ENCODE measurements at regions not wholly inside any gene's neighbourhood (a gene's known extent, or its start where the extent isn't known, plus 50 kb on each side); places are given as distances from the start of the nearest gene placed in this dataset.
A peak's percentile ranks its signal among the peaks of the same experiment; 100 is the strongest.

GRCh38 chr2:177080746-177081284, 131.8 kb upstream of the HNRNPA3 start:
- no peak for DNase-seq

DNA sequence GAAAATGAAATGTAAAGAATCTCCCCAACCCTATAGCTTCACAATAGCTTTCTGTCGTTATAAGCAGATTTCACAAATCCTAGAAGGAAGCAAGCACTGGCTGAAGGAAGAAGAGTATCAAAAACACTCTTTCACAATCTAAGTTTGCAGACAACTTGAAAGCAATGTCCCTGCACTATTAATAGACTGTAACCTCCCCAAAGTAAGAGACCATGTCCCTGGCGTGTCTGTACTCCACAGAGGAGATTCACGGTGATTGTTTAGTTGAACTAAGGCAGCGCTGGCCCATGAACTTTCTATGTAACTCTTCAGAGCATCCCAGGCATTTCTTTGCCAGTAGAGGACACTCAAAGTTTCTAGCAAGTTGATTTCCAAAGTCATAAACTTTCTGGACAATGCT, 128.0 kb upstream of the HNRNPA3 start:
- no peak for DNase-seq

DNA sequence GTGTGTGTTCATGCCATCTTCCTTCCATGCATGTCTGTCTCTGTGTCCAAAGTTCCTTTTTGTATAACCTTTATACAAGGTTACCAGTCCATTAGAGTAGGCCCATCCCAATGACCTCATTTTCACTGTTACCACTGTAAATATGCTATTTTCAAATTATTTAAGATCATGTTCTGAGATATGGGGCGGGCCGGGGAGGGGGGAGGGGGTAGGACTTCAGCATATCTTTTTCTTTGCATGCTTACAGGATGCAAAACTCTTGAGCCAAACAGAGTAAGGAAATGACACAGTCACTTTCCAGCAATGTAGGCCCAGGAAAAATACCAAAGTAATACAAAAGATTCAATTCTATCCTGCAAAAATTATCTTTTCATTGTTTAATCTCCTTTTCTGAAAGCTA, 124.1 kb upstream of the HNRNPA3 start:
- DNase-seq: no peak

GRCh38 chr2:177090967-177091366, 121.6 kb upstream of the HNRNPA3 start:
- no peak for DNase-seq

- no peak for DNase-seq
Observed at GRCh38 chr2:177093371-177093770, 119.2 kb upstream of the HNRNPA3 start.

- no peak for DNase-seq
Observed at GRCh38 chr2:177098001-177098613, 114.5 kb upstream of the HNRNPA3 start.

- DNase-seq: no peak
Observed at GRCh38 chr2:177101930-177102329, 110.7 kb upstream of the HNRNPA3 start.

DNA sequence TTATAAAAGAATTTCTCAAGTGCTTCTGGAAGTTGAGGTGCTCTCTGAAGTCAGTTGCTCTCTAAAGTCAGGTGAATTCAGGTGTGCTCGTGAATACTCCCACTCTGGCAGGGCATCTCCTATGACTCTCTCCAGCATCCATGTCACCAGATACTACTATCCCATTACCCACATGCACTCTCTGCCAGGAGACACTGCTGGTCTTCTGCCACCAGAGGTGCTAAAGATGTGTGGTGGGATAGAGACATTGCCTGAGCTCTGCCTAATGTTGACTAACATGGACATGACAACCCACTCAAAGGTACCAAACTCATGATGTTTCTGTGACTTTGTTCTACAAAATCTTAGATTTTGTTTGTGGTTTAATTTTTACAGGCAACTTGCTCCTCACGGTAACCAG, 106.4 kb upstream of the HNRNPA3 start:
- DNase-seq: no peak

DNA sequence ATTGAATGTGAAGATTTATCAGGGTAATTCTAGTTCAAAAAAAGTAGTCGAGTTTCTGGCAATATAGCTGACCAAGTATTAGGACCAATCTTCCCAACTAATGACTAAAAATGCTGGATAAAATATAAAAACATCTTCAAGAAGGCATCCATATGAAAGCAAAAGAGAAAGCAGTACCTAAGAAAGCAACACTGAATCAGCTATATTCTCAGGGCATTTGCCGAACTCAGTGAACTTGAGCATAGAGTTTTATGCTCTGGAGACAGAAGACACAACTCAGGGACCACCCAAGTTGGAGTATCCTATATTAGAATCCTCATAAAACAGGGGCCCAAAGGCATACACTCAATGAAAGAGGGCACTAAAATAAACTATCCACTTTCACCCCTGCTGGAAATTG, 103.7 kb upstream of the HNRNPA3 start:
- DNase-seq: no peak

- no peak for DNase-seq
Observed at GRCh38 chr2:177114712-177115111, 97.9 kb upstream of the HNRNPA3 start.

DNA sequence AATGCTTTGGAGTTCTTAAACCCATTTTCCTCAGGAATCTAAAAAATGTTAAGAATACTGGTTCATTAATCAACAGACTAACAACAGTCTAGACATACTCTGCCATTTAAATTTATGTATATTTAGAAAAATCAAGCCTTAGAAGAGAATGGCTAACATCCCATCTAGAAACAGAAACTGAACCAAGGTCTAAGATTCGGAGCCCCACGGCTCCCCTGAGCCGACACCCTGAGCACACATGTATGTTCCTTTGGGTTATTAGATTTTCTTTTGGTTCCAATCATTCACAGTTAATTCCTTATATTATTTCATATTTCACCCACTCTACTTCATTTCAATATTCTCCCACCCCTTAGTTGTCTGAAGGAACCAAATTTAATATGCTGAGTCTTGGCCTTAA, 94.8 kb upstream of the HNRNPA3 start:
- no peak for DNase-seq

DNA sequence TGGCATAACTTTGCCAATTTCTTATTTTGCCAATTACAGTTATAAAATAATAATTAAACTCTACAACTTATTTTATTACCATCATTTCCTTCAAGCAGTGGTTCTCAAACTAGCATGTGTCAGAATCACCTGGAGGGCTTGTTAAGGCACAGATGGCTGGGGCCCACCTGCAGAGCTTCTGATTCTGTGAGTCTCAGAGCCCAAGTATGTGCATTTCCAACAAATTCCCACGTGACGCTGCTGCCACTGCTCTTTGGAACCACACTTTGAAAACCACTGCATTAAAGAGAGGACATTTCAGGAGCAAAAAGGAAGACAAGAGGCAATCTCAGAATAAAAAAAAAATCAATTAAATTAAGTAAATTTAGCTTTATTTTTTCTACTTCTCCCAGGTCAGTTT, 94.0 kb upstream of the HNRNPA3 start:
- DNase-seq: no peak

DNA sequence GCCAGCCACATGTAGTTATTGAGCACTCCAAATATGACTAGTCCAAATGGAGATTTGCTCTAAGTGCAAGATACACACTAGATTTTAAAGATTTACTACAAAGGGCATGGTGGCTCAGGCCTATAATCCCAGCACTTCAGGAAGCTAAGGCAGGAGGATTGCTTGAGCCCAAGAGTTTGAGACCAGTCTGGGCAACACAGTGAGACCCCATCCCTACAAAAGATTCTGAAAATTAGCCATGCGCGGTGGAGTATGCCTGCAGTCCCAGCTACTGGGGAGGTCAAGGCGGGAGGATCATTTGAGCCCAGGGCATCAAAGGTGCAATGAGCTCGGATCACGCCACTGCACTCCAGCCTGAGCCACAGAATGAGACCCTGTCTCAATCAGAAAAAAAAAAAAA, 93.5 kb upstream of the HNRNPA3 start:
- DNase-seq: no peak

DNA sequence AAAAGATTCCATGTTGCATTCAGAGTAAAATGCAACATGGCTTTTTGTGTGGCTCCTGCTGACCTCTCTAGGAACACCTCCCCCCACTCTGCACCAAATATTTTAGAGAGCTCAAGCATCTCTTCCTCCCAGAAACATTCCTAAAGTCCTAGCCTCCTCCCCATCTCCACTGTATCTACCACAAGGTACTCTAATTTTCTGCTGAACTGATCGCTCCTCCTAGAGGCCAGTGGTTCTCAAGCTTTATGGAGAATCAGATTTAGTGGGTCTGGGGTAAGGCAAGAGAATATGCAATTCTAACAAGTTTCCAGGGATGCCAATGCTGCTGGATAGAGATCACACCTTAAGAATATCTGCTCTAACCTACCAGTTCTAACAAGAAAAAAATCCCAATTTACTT, 89.5 kb upstream of the HNRNPA3 start:
- no peak for DNase-seq

GRCh38 chr2:177124371-177124770, 88.2 kb upstream of the HNRNPA3 start:
- DNase-seq: no peak

DNA sequence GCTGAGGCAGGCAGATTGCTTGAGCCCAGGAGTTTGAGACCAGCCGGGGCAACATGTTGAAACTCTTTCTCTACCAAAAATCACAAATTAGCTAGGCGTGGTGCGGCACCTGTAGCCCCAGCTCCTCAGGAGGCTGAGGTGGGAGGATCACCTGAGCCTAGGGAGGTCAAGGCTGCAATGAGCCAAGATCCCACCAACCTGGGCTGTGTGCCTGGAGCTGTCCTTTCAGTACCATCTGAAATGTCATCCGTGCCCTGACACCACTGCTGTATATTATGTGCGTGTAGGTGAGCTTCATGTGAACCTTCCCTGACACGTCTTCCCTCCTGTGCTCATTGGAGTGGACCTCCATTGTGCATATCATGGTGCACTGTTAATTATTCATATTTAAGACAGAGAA, 84.8 kb upstream of the HNRNPA3 start:
- no peak for DNase-seq

DNA sequence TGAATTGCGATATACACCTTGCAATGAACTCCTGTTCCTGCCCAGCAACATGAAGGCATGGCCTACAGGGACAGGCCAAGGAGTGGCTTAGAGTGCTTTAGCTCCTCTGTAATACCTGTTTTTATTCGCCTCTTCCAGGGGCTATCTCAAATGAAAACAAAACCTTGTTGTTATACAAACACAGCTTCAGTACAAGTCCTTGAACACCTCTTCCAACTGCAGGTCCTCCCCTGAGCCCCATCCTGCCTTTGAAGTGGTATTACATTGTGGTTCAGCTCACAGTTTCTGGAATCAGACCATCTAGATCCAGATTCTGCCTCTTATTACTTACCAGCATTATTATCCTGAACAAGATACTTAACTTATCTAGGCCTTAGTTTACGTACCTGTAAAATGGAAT, 83.0 kb upstream of the HNRNPA3 start:
- DNase-seq: no peak

GRCh38 chr2:177131858-177132257, 80.7 kb upstream of the HNRNPA3 start:
- DNase-seq: no peak

DNA sequence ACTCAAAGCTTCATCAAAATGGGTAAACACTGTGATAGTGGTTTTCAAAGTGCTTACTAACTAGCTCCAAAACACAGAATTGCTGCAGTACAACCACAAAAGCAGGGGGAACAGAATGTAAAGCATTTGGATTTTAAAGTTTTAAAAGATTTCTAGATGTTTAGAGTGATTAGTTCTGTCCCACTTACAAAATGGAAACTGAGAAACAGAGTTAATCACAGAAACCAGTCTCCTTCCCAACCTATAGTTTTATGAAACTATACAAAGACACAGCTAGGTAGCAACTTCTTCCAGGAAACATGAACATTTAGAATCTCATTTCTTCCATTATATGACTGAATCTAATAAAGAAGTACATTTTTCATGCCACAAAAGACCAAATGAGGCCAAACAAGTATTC, 73.8 kb upstream of the HNRNPA3 start:
- no peak for DNase-seq

DNA sequence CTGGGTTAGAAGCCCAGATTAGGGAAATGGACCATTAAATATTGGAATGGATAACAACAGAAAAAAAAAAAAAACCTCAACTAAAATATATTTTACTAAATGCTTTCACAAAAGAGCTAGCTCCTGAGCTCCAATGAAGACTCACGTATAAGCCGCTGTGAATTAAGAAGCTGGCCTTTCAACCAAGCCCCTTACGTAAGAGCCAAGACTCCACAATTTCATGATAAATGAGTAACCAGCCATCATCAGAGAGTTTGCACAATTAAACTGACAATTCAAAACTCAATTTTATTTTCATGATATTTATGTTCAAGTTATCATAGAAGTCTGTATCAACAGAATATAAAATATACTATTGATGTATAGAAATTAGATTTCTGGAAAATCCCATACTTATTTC, 70.7 kb upstream of the HNRNPA3 start:
- no peak for DNase-seq

DNA sequence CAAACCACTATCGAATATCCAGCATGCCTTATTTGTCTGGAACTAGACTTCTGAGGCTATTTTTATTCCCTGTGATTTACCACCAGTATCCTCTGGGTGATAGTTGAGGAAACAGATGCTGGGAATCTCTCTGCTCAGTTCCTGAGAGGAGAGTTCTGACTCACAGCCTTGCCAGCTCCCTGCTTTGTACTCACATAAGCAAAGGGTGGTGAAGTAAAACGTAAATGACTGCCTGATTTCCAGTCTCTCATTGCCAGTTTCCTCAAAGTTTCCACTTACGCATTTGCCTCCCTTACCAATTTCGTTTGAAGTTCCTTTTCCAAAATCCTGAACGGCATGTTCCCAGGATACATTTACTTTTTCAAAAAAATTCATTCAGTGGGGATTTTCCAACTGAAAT, 69.2 kb upstream of the HNRNPA3 start:
- no peak for DNase-seq

DNA sequence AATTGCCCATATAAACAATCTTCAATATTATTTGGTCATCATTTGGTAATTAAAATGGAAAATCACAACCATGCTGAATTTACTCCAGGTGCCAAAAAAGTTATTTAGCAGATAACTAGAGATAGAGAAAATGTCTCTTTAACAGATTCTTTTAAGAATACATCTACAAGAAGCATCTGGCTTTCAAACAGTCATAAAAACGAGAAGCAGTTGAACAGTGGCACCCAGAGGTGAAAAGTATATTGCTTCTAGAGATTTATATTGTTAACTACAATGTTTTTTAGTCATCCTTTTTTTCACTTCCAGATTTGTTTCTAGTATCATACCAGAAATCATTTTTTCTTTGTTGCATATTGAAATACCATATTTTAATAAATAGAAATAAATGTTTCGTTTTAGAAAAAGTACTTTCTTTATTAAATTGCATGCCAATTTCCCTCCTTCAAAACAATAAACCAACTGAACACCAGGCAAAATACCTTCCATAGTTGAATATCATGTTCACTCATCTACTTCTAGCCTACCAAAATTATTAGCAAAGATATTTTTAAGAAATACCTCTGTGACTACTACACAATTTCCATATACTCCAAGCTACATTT, 65.4 kb upstream of the HNRNPA3 start:
- peak; percentile 41 for DNase-seq

DNA sequence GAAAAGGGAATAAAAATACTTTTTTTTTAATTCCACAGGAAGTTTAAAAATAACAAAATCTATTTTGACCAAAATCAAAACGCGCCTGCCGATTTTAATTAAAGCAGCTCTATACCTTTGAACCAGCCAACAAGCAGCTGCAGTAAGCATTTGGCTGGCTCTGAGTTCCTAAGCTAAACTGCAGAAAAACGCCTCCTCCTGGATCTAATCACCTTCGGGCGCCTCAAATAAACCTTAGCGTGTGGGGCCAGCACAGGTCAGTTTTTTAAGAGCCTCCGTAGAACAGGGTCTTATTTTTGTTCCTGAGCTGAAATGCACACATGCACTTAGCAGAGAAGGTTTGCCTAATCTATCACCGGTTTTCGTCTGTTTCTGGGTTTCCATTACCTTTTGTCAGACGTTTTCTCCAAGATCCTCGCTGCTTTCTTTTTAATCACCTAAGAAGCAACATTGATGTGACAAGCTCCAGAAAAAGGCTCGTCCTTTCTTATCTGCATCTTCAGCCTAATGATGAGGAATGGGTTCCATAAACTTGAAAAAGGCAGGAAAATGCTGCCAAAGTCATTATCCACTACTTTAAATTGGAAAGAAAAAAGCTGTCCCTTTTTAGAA, 64.7 kb upstream of the HNRNPA3 start:
- DNase-seq: no peak

- DNase-seq: peak; percentile 74
Observed at GRCh38 chr2:177148477-177149154, 64.0 kb upstream of the HNRNPA3 start.
